ENCODE measurements at regions not wholly inside any gene's neighbourhood (a gene's known extent, or its start where the extent isn't known, plus 50 kb on each side); places are given as distances from the start of the nearest gene placed in this dataset.

DNA sequence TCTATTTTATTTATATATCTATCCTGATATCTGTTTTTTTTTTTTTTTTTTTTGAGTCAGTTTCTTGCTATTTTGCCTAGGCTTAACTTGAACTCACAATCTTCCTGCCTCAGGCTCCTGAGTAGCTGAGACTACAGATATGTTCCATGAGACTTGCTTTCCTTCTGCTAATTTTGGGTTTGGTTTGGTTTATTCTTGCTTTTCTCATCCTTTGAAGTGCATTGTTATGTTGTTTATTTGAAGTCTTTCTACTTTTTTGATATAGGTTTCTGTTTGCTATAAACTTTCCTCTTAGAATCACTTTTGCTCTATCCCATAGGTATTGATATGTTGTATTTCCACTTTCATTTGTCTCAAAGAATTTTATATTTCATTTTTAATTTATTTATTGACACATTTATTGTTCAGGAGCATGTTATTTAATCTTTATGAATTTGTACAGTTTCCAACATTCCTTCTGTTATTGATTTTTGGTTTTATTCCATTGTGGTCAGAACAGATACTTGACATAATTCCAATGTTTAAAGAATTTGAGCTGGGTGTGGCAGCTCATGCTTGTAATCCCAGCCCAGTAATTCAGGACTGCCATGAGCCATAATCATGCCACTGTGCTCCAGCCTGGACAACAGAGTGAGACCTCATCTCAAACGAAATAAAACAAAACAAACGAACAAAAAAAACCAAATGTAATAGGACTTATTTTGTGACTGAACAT, 62.3 kb upstream of the PLSCR4 start:
- TF ChIP-seq, protein P1, sequence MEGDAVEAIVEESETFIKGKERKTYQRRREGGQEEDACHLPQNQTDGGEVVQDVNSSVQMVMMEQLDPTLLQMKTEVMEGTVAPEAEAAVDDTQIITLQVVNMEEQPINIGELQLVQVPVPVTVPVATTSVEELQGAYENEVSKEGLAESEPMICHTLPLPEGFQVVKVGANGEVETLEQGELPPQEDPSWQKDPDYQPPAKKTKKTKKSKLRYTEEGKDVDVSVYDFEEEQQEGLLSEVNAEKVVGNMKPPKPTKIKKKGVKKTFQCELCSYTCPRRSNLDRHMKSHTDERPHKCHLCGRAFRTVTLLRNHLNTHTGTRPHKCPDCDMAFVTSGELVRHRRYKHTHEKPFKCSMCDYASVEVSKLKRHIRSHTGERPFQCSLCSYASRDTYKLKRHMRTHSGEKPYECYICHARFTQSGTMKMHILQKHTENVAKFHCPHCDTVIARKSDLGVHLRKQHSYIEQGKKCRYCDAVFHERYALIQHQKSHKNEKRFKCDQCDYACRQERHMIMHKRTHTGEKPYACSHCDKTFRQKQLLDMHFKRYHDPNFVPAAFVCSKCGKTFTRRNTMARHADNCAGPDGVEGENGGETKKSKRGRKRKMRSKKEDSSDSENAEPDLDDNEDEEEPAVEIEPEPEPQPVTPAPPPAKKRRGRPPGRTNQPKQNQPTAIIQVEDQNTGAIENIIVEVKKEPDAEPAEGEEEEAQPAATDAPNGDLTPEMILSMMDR (IDR thresholded peaks at IDR 0.05) = no peak
- TF ChIP-seq POLR2A (IDR thresholded peaks at IDR 0.05) = no peak
